Nucleus accumbens (tissue), 56 donors: ENCODE measurements at regions not wholly inside any gene's neighbourhood (a gene's known extent, or its start where the extent isn't known, plus 50 kb on each side); places are given as distances from the start of the nearest gene placed in this dataset.

ENCODE experiments used
- DNase-seq, 56 donors: peaks; one replicate each; lab custom pipeline; 2025; lab: John Stamatoyannopoulos, UW

- DNase-seq = no peak
Measured at GRCh38 chr2:65669574-65669973, 237.2 kb upstream of the SPRED2 start.

- no peak for DNase-seq
Measured at GRCh38 chr2:65668744-65669143, 236.3 kb upstream of the SPRED2 start.

- no peak for DNase-seq
Measured at GRCh38 chr2:65666156-65666725, 233.8 kb upstream of the SPRED2 start.

- no peak for DNase-seq
Measured at GRCh38 chr2:65664931-65665330, 232.5 kb upstream of the SPRED2 start.

- no peak for DNase-seq
Measured at GRCh38 chr2:65663831-65664407, 231.5 kb upstream of the SPRED2 start.

GRCh38 chr2:65662654-65663432, 230.4 kb upstream of the SPRED2 start:
- no peak for DNase-seq

GRCh38 chr2:65661980-65662653, 229.7 kb upstream of the SPRED2 start:
- no peak for DNase-seq

- no peak for DNase-seq
Measured at GRCh38 chr2:65660340-65660739, 227.9 kb upstream of the SPRED2 start.

GRCh38 chr2:65658881-65659280, 226.5 kb upstream of the SPRED2 start:
- DNase-seq = no peak

GRCh38 chr2:65658266-65658665, 225.9 kb upstream of the SPRED2 start:
- no peak for DNase-seq

- DNase-seq = no peak
Measured at GRCh38 chr2:65656160-65656718, 223.8 kb upstream of the SPRED2 start.

- no peak for DNase-seq
Measured at GRCh38 chr2:65655000-65655399, 222.6 kb upstream of the SPRED2 start.

- no peak for DNase-seq
Measured at GRCh38 chr2:65654496-65654895, 222.1 kb upstream of the SPRED2 start.

- no peak for DNase-seq
Measured at GRCh38 chr2:65652066-65652465, 219.7 kb upstream of the SPRED2 start.

GRCh38 chr2:65649811-65650589, 217.6 kb upstream of the SPRED2 start:
- no peak for DNase-seq

- DNase-seq = no peak
Measured at GRCh38 chr2:65647249-65647842, 214.9 kb upstream of the SPRED2 start.

GRCh38 chr2:65640793-65641103, 208.3 kb upstream of the SPRED2 start:
- no peak for DNase-seq

- no peak for DNase-seq
Measured at GRCh38 chr2:65639156-65639864, 206.9 kb upstream of the SPRED2 start.

- DNase-seq = no peak
Measured at GRCh38 chr2:65638443-65638842, 206.0 kb upstream of the SPRED2 start.
